A549 (cell line): ENCODE measurements at regions not wholly inside any gene's neighbourhood (a gene's known extent, or its start where the extent isn't known, plus 50 kb on each side); places are given as distances from the start of the nearest gene placed in this dataset.

Source experiments
- ATAC-seq, 2 experiments: fragments of 200-7000 bp in 1 of 2; fragments of >200 bp in 1 of 2; cut with Nextera tagmentation in 1 of 2; cut with Tn5 transposase in 1 of 2; 3 replicates each; pipeline versions ENCODE4 v1.8.0 to v1.9.1; 2018 to 2020; ENCODE audit warnings: mild to moderate bottlenecking in 1 of 2, moderate library complexity in 1 of 2
- CTCF ChIA-PET: fragments of 300-600 bp; sonication (Branson Sonifier 250); formaldehyde crosslinking; extraction: SDS; loops from one replicate; lab custom pipeline; 2021; ENCODE audit warnings: antibody characterized with exemption, inconsistent platforms; lab: Yijun Ruan, JAX
- POLR2A ChIA-PET: fragments of 350-600 bp; formaldehyde crosslinking; extraction: SDS; loops from one replicate; lab custom pipeline; 2021; ENCODE audit warnings: antibody characterized with exemption, inconsistent platforms; lab: Yijun Ruan, JAX
- DNase-seq, 2 experiments: peaks; one replicate each; pipeline versions ENCODE4 v3.0.0 to v3.0.0-alpha.2; 2011 to 2016; ENCODE audit warnings: low read depth in 1 of 2, low spot score in 1 of 2
- FAIRE-seq: peaks from 2 replicates; lab custom pipeline; 2011; peaks lifted over from hg19 to GRCh38; lab: Jason Lieb, UNC
- H3K27ac ChIP-seq, 2 experiments: fragments of >200 bp; sonication (Bioruptor Twin); formaldehyde crosslinking; 3 replicates each; pipeline ENCODE4 v1.5.1; 2016 to 2017
- H3K4me1 ChIP-seq: fragments of >200 bp; sonication (Bioruptor Twin); formaldehyde crosslinking; 3 replicates; pipeline ENCODE4 v1.6.1; 2016
- H3K4me2 ChIP-seq: fragments of >200 bp; sonication (Bioruptor Twin); formaldehyde crosslinking; 3 replicates; pipeline ENCODE4 v1.6.1; 2016
- H3K4me3 ChIP-seq: fragments of >200 bp; sonication (Bioruptor Twin); formaldehyde crosslinking; 3 replicates; pipeline ENCODE4 v1.5.1; 2016
- H3K9me3 ChIP-seq: fragments of >200 bp; sonication (Bioruptor Twin); formaldehyde crosslinking; 3 replicates; pipeline ENCODE4 v1.6.1; 2016
- BHLHE40 ChIP-seq: IDR thresholded peaks from 2 replicates; pipeline ENCODE4 v1.6.1; 2012; ENCODE audit warnings: low read depth, low read length, inconsistent platforms
- CHD4 ChIP-seq: fragments of 200-600 bp; sonication (generic); IDR thresholded peaks from 2 replicates; pipeline ENCODE4 v1.6.1; 2016; ENCODE audit warnings: antibody characterized with exemption, mild to moderate bottlenecking, borderline replicate concordance
- EHF ChIP-seq: fragments of 250-450 bp; sonication (Bioruptor Pico); IDR thresholded peaks from 2 replicates; pipeline ENCODE4 v1.5.0; 2020; ENCODE audit warnings: mild to moderate bottlenecking
- EHMT2 ChIP-seq: fragments of 200-600 bp; sonication (generic); IDR thresholded peaks from 2 replicates; pipeline ENCODE4 v1.6.1; 2016; ENCODE audit warnings: antibody characterized with exemption, low read depth, mild to moderate bottlenecking, moderate library complexity
- HEYL ChIP-seq: fragments of 250-450 bp; sonication (Bioruptor Pico); IDR thresholded peaks from 2 replicates; pipeline ENCODE4 v1.8.0; 2021; ENCODE audit warnings: mild to moderate bottlenecking, moderate library complexity
- PHF8 ChIP-seq: fragments of 200-600 bp; sonication (generic); IDR thresholded peaks from 2 replicates; pipeline ENCODE4 v1.6.1; 2016; ENCODE audit warnings: low read depth, mild to moderate bottlenecking, antibody characterized with exemption, moderate library complexity, borderline replicate concordance
- POLR2A ChIP-seq: IDR thresholded peaks from 2 replicates; pipeline ENCODE4 v1.6.1; 2012; ENCODE audit warnings: mild to moderate bottlenecking, low read length
- POLR2AphosphoS2 ChIP-seq: conservative IDR thresholded peaks from 2 replicates; pipeline ENCODE4 v1.6.1; 2012; ENCODE audit warnings: low read length, improper control_type of control experiment, inconsistent platforms
- RARB ChIP-seq: fragments of 250-450 bp; sonication (Bioruptor Pico); IDR thresholded peaks from 2 replicates; pipeline ENCODE4 v1.8.0; 2021; ENCODE audit warnings: mild to moderate bottlenecking, moderate library complexity
- RFX5 ChIP-seq: fragments of 450-650 bp; IDR thresholded peaks from 2 replicates; pipeline ENCODE4 v1.7.1; 2014; ENCODE audit warnings: antibody characterized with exemption, mild to moderate bottlenecking, moderate library complexity
- RNF2 ChIP-seq: fragments of 200-600 bp; sonication (generic); IDR thresholded peaks from 2 replicates; pipeline ENCODE4 v1.6.1; 2016; ENCODE audit warnings: low read depth, mild to moderate bottlenecking, antibody characterized with exemption, moderate library complexity, borderline replicate concordance
- SREBF2 ChIP-seq: fragments of 450-650 bp; IDR thresholded peaks from 2 replicates; pipeline ENCODE4 v1.6.1; 2014; ENCODE audit warnings: mild to moderate bottlenecking, moderate library complexity
- ZC3H11A ChIP-seq: fragments of 450-650 bp; IDR thresholded peaks from 2 replicates; pipeline ENCODE4 v1.6.1; 2014; ENCODE audit warnings: antibody characterized with exemption, mild to moderate bottlenecking
- WGBS: methylation state at CpG from one replicate; pipeline ENCODE4 v1.1.6; 2017; ENCODE audit errors: missing lambda C conversion rate; 5-methylcytosine and 5-hydroxymethylcytosine counted together
- TF ChIP-seq, protein P1 (sequence below): fragments of 250-450 bp; sonication (Bioruptor Pico); IDR thresholded peaks from 2 replicates; pipeline ENCODE4 v1.5.0; 2021; ENCODE audit warnings: mild to moderate bottlenecking, moderate library complexity, borderline replicate concordance
- TF ChIP-seq, protein P2 (sequence below): fragments of >200 bp; sonication (Bioruptor Twin); formaldehyde crosslinking; IDR thresholded peaks from 3 replicates; pipeline ENCODE4 v1.5.1; 2016
- TF ChIP-seq, protein P3 (sequence below): IDR thresholded peaks from 2 replicates; pipeline ENCODE4 v1.6.1; 2012
- TF ChIP-seq, protein P4 (sequence below): IDR thresholded peaks from 2 replicates; pipeline ENCODE4 v1.6.1; 2012; ENCODE audit warnings: low read depth, borderline replicate concordance
- TF ChIP-seq, protein P5 (sequence below): fragments of 150-350 bp; IDR thresholded peaks from 2 replicates; pipeline ENCODE4 v1.6.1; 2014; ENCODE audit warnings: low read depth, mild to moderate bottlenecking, low read length

DNA sequence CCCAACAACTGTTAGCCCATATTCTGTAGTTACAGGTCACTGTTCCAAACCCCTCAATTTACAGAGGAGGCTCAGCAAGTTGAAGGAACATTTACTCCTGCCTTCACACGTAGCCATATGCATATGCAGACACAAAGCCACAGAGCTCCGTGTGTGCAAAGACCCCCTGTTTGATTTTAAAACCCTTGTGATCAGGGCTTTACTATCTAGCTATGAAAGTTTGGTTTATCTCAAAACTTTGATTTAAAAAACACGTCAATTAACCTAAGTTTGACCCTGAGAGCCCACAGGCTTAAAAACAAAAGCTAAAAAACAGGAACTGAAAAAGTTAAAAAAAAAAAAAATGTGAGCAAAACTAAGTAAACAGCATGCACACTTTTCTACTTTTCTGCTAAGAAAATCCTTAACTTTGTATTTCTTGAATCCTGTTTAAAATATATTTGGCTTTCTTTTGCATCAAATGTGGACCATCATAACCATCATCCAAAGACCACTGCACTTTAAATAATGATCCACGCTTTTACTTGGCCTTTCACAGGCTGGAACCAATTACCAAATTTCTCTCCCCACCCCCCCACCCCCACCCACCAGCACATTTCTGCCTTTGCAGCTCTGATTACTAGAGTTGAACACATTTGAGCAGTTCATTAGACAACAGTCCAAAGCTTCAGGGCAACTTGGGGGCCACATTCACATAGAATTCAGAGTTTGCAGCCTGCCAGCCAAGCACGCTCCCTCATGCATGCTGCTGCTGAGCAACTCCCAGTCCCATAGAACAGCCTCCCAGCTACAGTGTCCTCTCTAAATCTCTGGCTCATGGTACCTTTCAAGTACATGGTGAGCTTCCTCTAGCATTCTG lies 128.8 kb upstream of the MAP3K1 start:
- POLR2A ChIA-PET, result no interaction called here
- Histone ChIP-seq H3K4me2 (no peak overlapping the region), H3K27ac (no peak overlapping the region), H3K9me3 (no peaks in the 10 kb centered on the region), H3K4me1 (no peaks in the 10 kb centered on the region), H3K4me3 (no peak overlapping the region)
- CTCF ChIA-PET, result interaction anchor here (0.9 to 1.2 kb wide), 2 partner anchors 14 to 416 kb away, joined by 3 read pairs; no protein-coding TSS in a partner anchor
- ATAC-seq (no peak), FAIRE-seq (no peak), DNase-seq (no peak)
- TF ChIP-seq BHLHE40, result no peak
- 52% methylated on average over 5 of the region's 5 CpGs for WGBS

DNA sequence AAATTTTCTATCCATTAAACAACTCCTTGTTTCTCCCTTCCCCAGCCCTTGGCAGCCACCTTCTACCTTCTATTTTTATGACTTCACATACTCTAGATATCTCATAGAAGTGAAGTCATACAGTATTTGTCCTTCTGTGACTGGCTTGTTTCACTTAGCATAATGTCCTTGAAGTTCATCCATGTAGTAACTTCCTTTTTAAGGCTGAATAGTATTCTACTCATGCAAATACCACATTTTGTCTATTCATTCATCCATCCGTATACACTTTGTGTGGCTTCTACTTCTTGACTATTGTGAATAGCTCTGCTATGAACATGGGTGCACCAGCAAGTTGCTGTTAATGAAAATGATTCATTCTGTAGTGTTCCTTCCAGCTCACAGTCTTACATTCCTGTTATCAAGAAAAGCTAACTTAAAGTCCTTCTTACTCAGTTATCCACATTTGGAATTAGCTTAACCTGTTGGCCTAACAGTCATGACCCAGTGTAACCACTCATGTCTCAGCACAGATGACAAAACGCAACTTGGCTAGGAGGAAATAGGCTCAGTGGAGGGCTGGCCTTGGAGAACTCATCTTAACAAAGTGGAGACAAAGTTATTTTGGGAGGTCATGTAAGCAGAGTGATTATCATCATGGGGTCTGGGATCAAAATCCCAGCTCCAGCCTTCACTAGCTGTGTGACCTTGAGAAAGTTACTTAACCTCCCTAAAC lies 129.7 kb upstream of the MAP3K1 start:
- Histone ChIP-seq H3K9me3 (no peaks in the 10 kb centered on the region), H3K27ac (no peak overlapping the region), H3K4me2 (no peak overlapping the region), H3K4me3 (no peak overlapping the region), H3K4me1 (no peaks in the 10 kb centered on the region)
- TF ChIP-seq CHD4 (no peak), RNF2 (no peak), PHF8 (no peak), EHMT2 (no peak), EHF (CRISPR knock-in tag) (no peak)
- TF ChIP-seq, protein P1, sequence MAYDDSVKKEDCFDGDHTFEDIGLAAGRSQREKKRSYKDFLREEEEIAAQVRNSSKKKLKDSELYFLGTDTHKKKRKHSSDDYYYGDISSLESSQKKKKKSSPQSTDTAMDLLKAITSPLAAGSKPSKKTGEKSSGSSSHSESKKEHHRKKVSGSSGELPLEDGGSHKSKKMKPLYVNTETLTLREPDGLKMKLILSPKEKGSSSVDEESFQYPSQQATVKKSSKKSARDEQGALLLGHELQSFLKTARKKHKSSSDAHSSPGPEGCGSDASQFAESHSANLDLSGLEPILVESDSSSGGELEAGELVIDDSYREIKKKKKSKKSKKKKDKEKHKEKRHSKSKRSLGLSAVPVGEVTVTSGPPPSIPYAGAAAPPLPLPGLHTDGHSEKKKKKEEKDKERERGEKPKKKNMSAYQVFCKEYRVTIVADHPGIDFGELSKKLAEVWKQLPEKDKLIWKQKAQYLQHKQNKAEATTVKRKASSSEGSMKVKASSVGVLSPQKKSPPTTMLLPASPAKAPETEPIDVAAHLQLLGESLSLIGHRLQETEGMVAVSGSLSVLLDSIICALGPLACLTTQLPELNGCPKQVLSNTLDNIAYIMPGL (CRISPR knock-in tag), result no peak
- TF ChIP-seq, protein P2, sequence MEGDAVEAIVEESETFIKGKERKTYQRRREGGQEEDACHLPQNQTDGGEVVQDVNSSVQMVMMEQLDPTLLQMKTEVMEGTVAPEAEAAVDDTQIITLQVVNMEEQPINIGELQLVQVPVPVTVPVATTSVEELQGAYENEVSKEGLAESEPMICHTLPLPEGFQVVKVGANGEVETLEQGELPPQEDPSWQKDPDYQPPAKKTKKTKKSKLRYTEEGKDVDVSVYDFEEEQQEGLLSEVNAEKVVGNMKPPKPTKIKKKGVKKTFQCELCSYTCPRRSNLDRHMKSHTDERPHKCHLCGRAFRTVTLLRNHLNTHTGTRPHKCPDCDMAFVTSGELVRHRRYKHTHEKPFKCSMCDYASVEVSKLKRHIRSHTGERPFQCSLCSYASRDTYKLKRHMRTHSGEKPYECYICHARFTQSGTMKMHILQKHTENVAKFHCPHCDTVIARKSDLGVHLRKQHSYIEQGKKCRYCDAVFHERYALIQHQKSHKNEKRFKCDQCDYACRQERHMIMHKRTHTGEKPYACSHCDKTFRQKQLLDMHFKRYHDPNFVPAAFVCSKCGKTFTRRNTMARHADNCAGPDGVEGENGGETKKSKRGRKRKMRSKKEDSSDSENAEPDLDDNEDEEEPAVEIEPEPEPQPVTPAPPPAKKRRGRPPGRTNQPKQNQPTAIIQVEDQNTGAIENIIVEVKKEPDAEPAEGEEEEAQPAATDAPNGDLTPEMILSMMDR, result no peak
- TF ChIP-seq, protein P3, sequence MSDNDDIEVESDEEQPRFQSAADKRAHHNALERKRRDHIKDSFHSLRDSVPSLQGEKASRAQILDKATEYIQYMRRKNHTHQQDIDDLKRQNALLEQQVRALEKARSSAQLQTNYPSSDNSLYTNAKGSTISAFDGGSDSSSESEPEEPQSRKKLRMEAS, result no peak
- no peak for ATAC-seq
- CTCF ChIA-PET, result interaction anchor here (0.9 to 1.2 kb wide), 2 partner anchors 13 to 415 kb away, joined by 3 read pairs; no protein-coding TSS in a partner anchor
- peak; percentile 76 for FAIRE-seq
- WGBS, result 91% methylated on average over 2 of the region's 2 CpGs
- POLR2A ChIA-PET, result no interaction called here
- DNase-seq, result no peak

DNA sequence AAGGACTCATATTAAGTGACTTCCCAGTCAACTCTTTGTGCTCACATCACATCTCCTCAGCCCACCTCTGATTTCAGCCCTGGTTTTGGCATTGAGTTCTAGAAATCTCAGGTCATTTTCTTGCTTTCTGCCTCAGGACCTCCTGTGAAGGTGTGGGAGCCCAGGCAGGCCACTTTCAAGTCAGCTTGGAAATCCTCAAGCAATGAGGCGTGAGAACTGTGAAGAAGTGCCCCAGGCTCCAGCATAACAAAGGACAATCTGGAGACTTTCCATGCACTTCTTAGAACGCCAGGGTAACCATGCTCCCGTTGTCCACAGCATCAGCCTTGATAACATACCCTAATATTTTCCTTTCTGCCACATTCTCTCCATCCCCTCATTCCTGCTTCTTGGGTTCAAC lies 131.2 kb upstream of the MAP3K1 start:
- TF ChIP-seq CHD4 (no peak), HEYL (CRISPR knock-in tag) (no peak), SREBF2 (no peak), RFX5 (no peak), POLR2AphosphoS2 (no peak), ZC3H11A (no peak), RARB (CRISPR knock-in tag) (no peak), POLR2A (no peak), RNF2 (no peak)
- TF ChIP-seq, protein P4, sequence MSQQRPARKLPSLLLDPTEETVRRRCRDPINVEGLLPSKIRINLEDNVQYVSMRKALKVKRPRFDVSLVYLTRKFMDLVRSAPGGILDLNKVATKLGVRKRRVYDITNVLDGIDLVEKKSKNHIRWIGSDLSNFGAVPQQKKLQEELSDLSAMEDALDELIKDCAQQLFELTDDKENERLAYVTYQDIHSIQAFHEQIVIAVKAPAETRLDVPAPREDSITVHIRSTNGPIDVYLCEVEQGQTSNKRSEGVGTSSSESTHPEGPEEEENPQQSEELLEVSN, result no peak
- TF ChIP-seq, protein P5, sequence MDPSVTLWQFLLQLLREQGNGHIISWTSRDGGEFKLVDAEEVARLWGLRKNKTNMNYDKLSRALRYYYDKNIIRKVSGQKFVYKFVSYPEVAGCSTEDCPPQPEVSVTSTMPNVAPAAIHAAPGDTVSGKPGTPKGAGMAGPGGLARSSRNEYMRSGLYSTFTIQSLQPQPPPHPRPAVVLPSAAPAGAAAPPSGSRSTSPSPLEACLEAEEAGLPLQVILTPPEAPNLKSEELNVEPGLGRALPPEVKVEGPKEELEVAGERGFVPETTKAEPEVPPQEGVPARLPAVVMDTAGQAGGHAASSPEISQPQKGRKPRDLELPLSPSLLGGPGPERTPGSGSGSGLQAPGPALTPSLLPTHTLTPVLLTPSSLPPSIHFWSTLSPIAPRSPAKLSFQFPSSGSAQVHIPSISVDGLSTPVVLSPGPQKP, result no peak
- TF ChIP-seq, protein P1 (CRISPR knock-in tag), result no peak
- ATAC-seq (no peak), FAIRE-seq (no peak), DNase-seq (no peak)
- 56% methylated on average over 3 of the region's 3 CpGs for WGBS
- H3K4me1 ChIP-seq, result no peaks in the 10 kb centered on the region
- H3K4me3 ChIP-seq, result no peak overlapping the region
- H3K4me2 ChIP-seq, result no peak overlapping the region
- H3K9me3 ChIP-seq, result no peaks in the 10 kb centered on the region
- ChIA-PET POLR2A (no interaction called here), CTCF (no interaction called here)
- H3K27ac ChIP-seq, result no peak overlapping the region
